ENCODE measurements at regions not wholly inside any gene's neighbourhood (a gene's known extent, or its start where the extent isn't known, plus 50 kb on each side); places are given as distances from the start of the nearest gene placed in this dataset.

DNA sequence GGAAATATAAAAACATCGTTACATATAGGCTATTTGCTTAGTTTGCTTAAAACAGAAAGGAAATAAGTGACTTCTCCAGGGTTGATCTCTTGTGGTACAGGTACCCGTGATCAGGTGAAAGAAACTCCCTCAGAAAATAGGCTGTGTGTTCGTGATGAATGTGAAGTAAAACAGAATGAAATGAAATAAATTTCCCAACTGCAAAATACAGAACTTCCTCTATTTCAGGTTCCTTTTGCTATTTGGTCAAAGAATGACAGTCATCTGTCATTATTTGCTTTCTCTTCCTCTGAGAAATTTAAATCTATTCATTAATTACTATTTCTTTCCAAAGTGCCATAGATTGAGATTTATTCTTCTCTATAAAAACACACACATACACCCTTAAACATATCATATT lies 408.1 kb downstream of the FAM170A start:
- Histone ChIP-seq H3K79me2 (ENCODE audit: control insufficient read depth, insufficient read depth, low read length) (no peaks in the 10 kb centered on the region), H3K4me3 (replicated peaks in 1 of 4; ENCODE audit: control extremely low read depth in 1 of 4, insufficient read depth in 1 of 4, low read depth in 3 of 4, low read length in 4 of 4) (no peak overlapping the region), H3K9ac (ENCODE audit: insufficient read depth, low read length) (no peak overlapping the region), H3K4me1 (ENCODE audit: control insufficient read depth, extremely low read depth, insufficient read depth, low read length) (no peaks in the 10 kb centered on the region), H4K20me1 (ENCODE audit: control insufficient read depth, extremely low read depth, insufficient read depth, low read length) (no peaks in the 10 kb centered on the region), H2AFZ (ENCODE audit: low read length) (no peak overlapping the region), H3K27ac (ENCODE audit: insufficient read depth, low read length) (no peak overlapping the region), H3K9me3 (ENCODE audit: control insufficient read depth, insufficient read depth, low read depth, low read length) (no peaks in the 10 kb centered on the region), H3K4me2 (ENCODE audit: extremely low read depth, insufficient read depth, low read length) (no peak overlapping the region), H3K36me3 (ENCODE audit: control insufficient read depth, insufficient read depth, low read length) (no peaks in the 10 kb centered on the region), H3K27me3 (ENCODE audit: control insufficient read depth, insufficient read depth, low read length) (no peaks in the 10 kb centered on the region)
- no peak for DNase-seq (ENCODE audit: low read depth in 2 of 2)
- no peak for TF ChIP-seq EZH2 (IDR thresholded peaks at IDR 0.05; ENCODE audit: low read length, missing control alignments)
- TF ChIP-seq, protein P1, sequence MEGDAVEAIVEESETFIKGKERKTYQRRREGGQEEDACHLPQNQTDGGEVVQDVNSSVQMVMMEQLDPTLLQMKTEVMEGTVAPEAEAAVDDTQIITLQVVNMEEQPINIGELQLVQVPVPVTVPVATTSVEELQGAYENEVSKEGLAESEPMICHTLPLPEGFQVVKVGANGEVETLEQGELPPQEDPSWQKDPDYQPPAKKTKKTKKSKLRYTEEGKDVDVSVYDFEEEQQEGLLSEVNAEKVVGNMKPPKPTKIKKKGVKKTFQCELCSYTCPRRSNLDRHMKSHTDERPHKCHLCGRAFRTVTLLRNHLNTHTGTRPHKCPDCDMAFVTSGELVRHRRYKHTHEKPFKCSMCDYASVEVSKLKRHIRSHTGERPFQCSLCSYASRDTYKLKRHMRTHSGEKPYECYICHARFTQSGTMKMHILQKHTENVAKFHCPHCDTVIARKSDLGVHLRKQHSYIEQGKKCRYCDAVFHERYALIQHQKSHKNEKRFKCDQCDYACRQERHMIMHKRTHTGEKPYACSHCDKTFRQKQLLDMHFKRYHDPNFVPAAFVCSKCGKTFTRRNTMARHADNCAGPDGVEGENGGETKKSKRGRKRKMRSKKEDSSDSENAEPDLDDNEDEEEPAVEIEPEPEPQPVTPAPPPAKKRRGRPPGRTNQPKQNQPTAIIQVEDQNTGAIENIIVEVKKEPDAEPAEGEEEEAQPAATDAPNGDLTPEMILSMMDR (conservative IDR thresholded peaks at IDR 0.05 in 1 of 2, IDR thresholded peaks at IDR 0.05 in 1 of 2; ENCODE audit: low read depth in 1 of 2, low read length in 2 of 2), result no peak

DNA sequence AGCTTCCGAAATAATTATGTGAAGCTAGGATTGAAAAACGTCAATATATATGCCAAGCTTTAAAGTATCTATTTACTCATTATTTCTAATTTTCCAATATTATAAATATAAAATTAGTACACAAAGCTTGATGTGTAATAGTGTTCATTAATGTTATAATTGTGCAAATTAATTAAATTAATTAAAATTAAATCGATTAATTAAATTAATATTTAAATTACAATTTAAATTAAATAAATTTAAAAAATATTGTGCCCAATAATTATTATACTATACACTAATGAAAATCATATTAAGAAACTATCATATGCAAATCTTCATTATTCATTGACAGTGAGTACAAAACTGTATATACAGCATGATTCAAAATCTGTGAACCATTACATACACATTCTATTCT lies 409.8 kb downstream of the FAM170A start:
- H3K4me2 ChIP-seq (ENCODE audit: extremely low read depth, insufficient read depth, low read length), result no peak overlapping the region
- no peak overlapping the region for H2AFZ ChIP-seq (ENCODE audit: low read length)
- no peaks in the 10 kb centered on the region for H3K9me3 ChIP-seq (ENCODE audit: control insufficient read depth, insufficient read depth, low read depth, low read length)
- H3K4me1 ChIP-seq (ENCODE audit: control insufficient read depth, extremely low read depth, insufficient read depth, low read length), result no peaks in the 10 kb centered on the region
- TF ChIP-seq, protein P1 (conservative IDR thresholded peaks at IDR 0.05 in 1 of 2, IDR thresholded peaks at IDR 0.05 in 1 of 2; ENCODE audit: low read depth in 1 of 2, low read length in 2 of 2), result no peak
- TF ChIP-seq EZH2 (IDR thresholded peaks at IDR 0.05; ENCODE audit: low read length, missing control alignments), result no peak
- no peaks in the 10 kb centered on the region for H3K36me3 ChIP-seq (ENCODE audit: control insufficient read depth, insufficient read depth, low read length)
- H4K20me1 ChIP-seq (ENCODE audit: control insufficient read depth, extremely low read depth, insufficient read depth, low read length), result no peaks in the 10 kb centered on the region
- no peak for DNase-seq (ENCODE audit: low read depth in 2 of 2)
- no peak overlapping the region for H3K27ac ChIP-seq (ENCODE audit: insufficient read depth, low read length)
- no peak overlapping the region for H3K9ac ChIP-seq (ENCODE audit: insufficient read depth, low read length)
- H3K4me3 ChIP-seq (replicated peaks in 1 of 4; ENCODE audit: control extremely low read depth in 1 of 4, insufficient read depth in 1 of 4, low read depth in 3 of 4, low read length in 4 of 4), result no peak overlapping the region
- no peaks in the 10 kb centered on the region for H3K27me3 ChIP-seq (ENCODE audit: control insufficient read depth, insufficient read depth, low read length)
- H3K79me2 ChIP-seq (ENCODE audit: control insufficient read depth, insufficient read depth, low read length), result no peaks in the 10 kb centered on the region

DNA sequence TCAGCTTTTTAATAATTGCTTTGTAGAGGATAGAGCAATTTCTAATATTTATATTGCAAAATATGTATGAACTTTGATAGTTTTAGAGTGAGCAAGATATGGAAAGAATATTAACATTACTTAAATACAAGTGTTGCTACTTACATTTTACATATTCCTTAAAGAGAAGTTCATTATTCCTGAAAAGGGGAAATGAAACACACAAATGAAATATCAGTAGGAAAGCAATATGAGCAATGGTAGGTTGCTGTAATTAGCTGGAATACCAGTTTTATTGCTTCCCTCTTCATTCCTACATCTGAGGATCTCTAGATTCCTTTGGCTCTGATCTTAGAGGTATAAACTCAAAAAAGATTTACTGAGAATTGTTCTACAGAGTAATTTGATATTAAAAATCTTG lies 414.1 kb downstream of the FAM170A start:
- H3K79me2 ChIP-seq (ENCODE audit: control insufficient read depth, insufficient read depth, low read length), result no peaks in the 10 kb centered on the region
- H3K4me1 ChIP-seq (ENCODE audit: control insufficient read depth, extremely low read depth, insufficient read depth, low read length), result no peaks in the 10 kb centered on the region
- H3K27ac ChIP-seq (ENCODE audit: insufficient read depth, low read length), result no peak overlapping the region
- no peaks in the 10 kb centered on the region for H3K36me3 ChIP-seq (ENCODE audit: control insufficient read depth, insufficient read depth, low read length)
- DNase-seq (ENCODE audit: low read depth in 2 of 2), result no peak
- H3K4me3 ChIP-seq (replicated peaks in 1 of 4; ENCODE audit: control extremely low read depth in 1 of 4, insufficient read depth in 1 of 4, low read depth in 3 of 4, low read length in 4 of 4), result no peak overlapping the region
- no peak overlapping the region for H2AFZ ChIP-seq (ENCODE audit: low read length)
- no peak overlapping the region for H3K4me2 ChIP-seq (ENCODE audit: extremely low read depth, insufficient read depth, low read length)
- no peaks in the 10 kb centered on the region for H3K9me3 ChIP-seq (ENCODE audit: control insufficient read depth, insufficient read depth, low read depth, low read length)
- TF ChIP-seq, protein P1 (conservative IDR thresholded peaks at IDR 0.05 in 1 of 2, IDR thresholded peaks at IDR 0.05 in 1 of 2; ENCODE audit: low read depth in 1 of 2, low read length in 2 of 2), result no peak
- no peak for TF ChIP-seq EZH2 (IDR thresholded peaks at IDR 0.05; ENCODE audit: low read length, missing control alignments)
- no peak overlapping the region for H3K9ac ChIP-seq (ENCODE audit: insufficient read depth, low read length)
- no peaks in the 10 kb centered on the region for H4K20me1 ChIP-seq (ENCODE audit: control insufficient read depth, extremely low read depth, insufficient read depth, low read length)
- no peaks in the 10 kb centered on the region for H3K27me3 ChIP-seq (ENCODE audit: control insufficient read depth, insufficient read depth, low read length)
